Skeletal muscle satellite cell (primary cell): ENCODE measurements at regions not wholly inside any gene's neighbourhood (a gene's known extent, or its start where the extent isn't known, plus 50 kb on each side); places are given as distances from the start of the nearest gene placed in this dataset.

Experiments
- H3K27me3 ChIP-seq: 2 replicates; pipeline ENCODE4 v1.7.0; 2013; ENCODE audit warnings: low read length; ENCODE audit not compliant: control insufficient read depth, insufficient read depth
- H3K36me3 ChIP-seq: 2 replicates; pipeline ENCODE4 v1.7.0; 2013; ENCODE audit warnings: mild to moderate bottlenecking, control low read depth, low read length; ENCODE audit not compliant: insufficient read depth
- H3K4me1 ChIP-seq: 2 replicates; pipeline ENCODE4 v1.7.0; 2013; ENCODE audit warnings: low read length; ENCODE audit not compliant: control insufficient read depth, insufficient read depth
- H3K4me2 ChIP-seq: 2 replicates; pipeline ENCODE4 v1.7.0; 2013; ENCODE audit warnings: mild to moderate bottlenecking, low read length
- H3K4me3 ChIP-seq: 2 replicates; pipeline ENCODE4 v1.7.0; 2013; ENCODE audit warnings: low read length
- H3K9ac ChIP-seq: 2 replicates; pipeline ENCODE4 v1.7.0; 2013; ENCODE audit warnings: mild to moderate bottlenecking, low read depth, low read length, moderate library complexity
- H3K9me3 ChIP-seq: replicated peaks from 2 replicates; pipeline ENCODE4 v1.7.0; 2013; ENCODE audit warnings: mild to moderate bottlenecking, control low read depth, low read length

- H3K27me3 ChIP-seq: no peaks in the 10 kb centered on the region
- no peak overlapping the region for H3K9ac ChIP-seq
- no peaks in the 10 kb centered on the region for H3K36me3 ChIP-seq
- no peaks in the 10 kb centered on the region for H3K4me1 ChIP-seq
- no peak overlapping the region for H3K4me2 ChIP-seq
- H3K9me3 ChIP-seq: no peaks in the 10 kb centered on the region
- H3K4me3 ChIP-seq: no peak overlapping the region
Measured at GRCh38 chr9:118522093-118523028, 818.2 kb downstream of the TLR4 start.

- no peaks in the 10 kb centered on the region for H3K27me3 ChIP-seq
- H3K4me3 ChIP-seq: no peak overlapping the region
- H3K9me3 ChIP-seq: no peaks in the 10 kb centered on the region
- no peak overlapping the region for H3K4me2 ChIP-seq
- no peaks in the 10 kb centered on the region for H3K36me3 ChIP-seq
- H3K4me1 ChIP-seq: peaks cover 9% of the 10 kb centered on the region
- no peak overlapping the region for H3K9ac ChIP-seq
Measured at GRCh38 chr9:118527261-118527660, 823.1 kb downstream of the TLR4 start.

DNA sequence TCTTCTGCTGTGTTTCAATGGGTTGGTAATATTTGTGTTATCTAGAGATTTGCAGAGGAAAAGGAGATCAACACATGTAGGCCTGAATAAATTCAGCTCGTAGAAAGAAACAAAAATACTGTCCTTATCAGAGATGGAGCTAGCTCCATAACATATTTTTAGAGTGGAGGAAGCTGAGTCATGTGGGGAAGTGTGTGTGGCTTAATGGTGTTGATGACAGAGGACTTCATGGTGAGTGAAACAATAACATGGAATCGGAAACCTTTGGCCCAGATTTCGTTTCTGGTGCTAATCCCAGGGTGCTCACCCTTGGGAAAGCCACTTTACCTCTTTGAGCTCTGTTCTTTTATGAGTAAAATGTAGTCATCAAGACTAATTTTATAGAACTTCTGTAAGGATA lies 825.0 kb downstream of the TLR4 start:
- H3K9ac ChIP-seq: no peak overlapping the region
- H3K4me3 ChIP-seq: no peak overlapping the region
- no peak overlapping the region for H3K4me2 ChIP-seq
- peaks cover 13% of the 10 kb centered on the region for H3K4me1 ChIP-seq
- H3K27me3 ChIP-seq: no peaks in the 10 kb centered on the region
- no peaks in the 10 kb centered on the region for H3K9me3 ChIP-seq
- H3K36me3 ChIP-seq: no peaks in the 10 kb centered on the region

DNA sequence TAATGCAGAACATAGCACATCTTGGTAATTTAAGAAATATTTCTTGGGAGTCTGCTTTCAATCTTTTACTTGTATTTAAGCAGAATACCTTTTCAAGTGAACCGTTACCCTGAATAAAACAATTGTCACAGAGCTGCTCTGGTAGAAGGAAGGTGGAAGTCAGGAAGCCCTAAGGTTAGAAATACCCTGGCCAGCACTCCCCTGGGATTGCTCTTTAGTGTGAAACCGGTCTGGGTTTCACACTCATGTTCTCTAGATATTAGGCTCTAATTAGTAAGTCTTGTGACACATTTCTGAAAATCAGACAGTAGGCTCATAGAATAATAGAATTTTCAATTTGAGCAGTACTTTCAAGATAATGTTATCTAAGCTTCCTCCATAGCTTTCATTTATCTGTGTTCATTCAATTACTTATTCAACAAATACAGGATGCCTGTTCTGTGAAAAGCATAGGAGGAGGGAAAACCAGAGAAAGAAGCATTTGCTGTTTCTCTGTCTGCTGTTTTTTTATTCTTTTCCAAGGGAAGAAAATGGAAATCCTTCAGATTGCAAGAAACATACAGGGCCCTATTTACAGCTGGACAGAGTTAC lies 825.5 kb downstream of the TLR4 start:
- Histone ChIP-seq H3K4me1 (peaks cover 13% of the 10 kb centered on the region), H3K27me3 (no peaks in the 10 kb centered on the region), H3K9me3 (no peaks in the 10 kb centered on the region), H3K4me3 (no peak overlapping the region), H3K9ac (no peak overlapping the region), H3K36me3 (no peaks in the 10 kb centered on the region), H3K4me2 (no peak overlapping the region)

DNA sequence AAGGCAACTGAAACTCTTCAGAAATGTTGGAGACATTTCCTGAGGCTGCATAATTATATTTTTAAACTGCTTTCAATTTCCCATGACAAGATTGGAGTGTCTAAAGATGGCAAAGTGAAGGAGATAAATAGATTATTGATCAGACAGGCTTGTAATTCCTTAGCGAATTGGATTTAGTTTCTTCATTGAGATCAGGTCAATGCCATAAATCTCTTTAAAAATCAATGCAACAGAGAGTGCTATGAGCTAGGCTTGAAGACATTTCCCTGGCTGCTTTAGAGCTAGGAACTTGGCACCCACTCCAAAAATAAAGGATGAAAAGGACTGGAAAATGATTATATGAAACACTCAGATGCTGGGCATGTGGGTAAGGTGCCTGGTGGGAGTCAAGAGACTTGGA lies 828.4 kb downstream of the TLR4 start:
- Histone ChIP-seq H3K4me2 (no peak overlapping the region), H3K36me3 (no peaks in the 10 kb centered on the region), H3K9me3 (no peaks in the 10 kb centered on the region), H3K27me3 (no peaks in the 10 kb centered on the region), H3K4me3 (no peak overlapping the region), H3K9ac (no peak overlapping the region), H3K4me1 (peaks cover 13% of the 10 kb centered on the region)

- no peaks in the 10 kb centered on the region for H3K27me3 ChIP-seq
- H3K4me2 ChIP-seq: no peak overlapping the region
- H3K9me3 ChIP-seq: no peaks in the 10 kb centered on the region
- H3K36me3 ChIP-seq: no peaks in the 10 kb centered on the region
- no peak overlapping the region for H3K4me3 ChIP-seq
- no peak overlapping the region for H3K9ac ChIP-seq
- peaks cover 13% of the 10 kb centered on the region for H3K4me1 ChIP-seq
Measured at GRCh38 chr9:118533101-118533500, 828.9 kb downstream of the TLR4 start.

DNA sequence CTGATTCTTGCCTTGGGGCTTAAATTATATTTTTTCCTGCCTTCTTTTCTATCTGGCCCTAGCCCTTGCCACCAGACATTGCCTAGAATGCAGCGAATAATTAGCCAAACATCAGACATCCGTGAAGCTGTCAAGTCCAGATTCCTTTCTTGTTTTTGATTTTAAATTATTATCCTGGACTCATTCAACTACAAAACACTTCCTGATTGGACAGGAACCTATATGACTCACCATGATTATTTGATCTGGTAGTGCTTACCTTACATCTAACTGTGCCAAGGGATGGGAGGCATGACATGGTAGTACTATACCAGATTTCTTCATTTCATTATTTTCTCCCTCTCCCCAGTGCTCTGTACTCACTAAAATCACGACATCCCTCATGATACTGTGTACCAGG lies 829.6 kb downstream of the TLR4 start:
- Histone ChIP-seq H3K9me3 (no peaks in the 10 kb centered on the region), H3K27me3 (no peaks in the 10 kb centered on the region), H3K36me3 (no peaks in the 10 kb centered on the region), H3K4me1 (peaks cover 11% of the 10 kb centered on the region), H3K9ac (no peak overlapping the region), H3K4me3 (no peak overlapping the region), H3K4me2 (no peak overlapping the region)

- Histone ChIP-seq H3K36me3 (no peaks in the 10 kb centered on the region), H3K4me1 (peaks cover 4% of the 10 kb centered on the region), H3K4me3 (no peak overlapping the region), H3K4me2 (no peak overlapping the region), H3K9ac (no peak overlapping the region), H3K27me3 (no peaks in the 10 kb centered on the region), H3K9me3 (no peaks in the 10 kb centered on the region)
Measured at GRCh38 chr9:118536153-118536552, 832.0 kb downstream of the TLR4 start.

DNA sequence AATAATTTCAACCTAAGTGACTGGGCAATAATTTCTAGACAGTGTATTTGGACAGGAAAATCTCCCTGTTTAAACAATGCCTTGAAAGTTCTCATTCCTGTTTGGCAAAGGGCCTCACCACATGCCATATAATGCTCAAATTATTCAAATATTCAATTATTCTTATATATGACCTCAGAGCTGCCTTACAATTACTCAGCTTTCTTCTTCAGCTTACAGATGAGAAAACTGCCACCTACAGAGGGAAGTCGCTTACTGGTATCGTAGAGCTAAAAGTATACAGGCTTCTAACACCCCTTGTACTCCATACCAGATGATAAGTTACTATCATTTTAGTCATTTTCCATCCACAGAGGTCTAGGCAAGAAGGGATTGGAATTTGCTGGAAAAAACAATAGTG lies 830.3 kb downstream of the BRINP1 start:
- Histone ChIP-seq H3K4me1 (no peaks in the 10 kb centered on the region), H3K4me3 (no peak overlapping the region)

DNA sequence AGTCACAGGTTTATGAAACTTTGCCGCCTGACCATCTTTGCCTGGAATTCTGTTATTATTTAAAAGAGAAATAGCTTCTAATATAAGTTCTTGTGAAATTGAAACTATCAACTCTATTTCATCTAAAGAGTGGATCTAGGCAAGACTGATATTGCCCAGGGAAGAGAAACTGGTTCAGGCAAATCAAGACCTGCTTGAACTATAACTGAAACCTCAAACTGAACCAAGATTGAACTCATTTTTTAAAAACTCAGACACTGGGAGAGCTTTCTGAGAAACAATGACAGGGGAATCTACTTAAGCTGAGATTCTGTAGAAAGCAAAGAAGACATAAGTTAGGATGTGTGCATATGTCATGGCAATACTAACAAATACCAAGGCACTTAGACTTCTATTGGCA lies 815.8 kb downstream of the BRINP1 start:
- Histone ChIP-seq H3K27me3 (no peaks in the 10 kb centered on the region), H3K4me1 (no peaks in the 10 kb centered on the region), H3K36me3 (no peaks in the 10 kb centered on the region), H3K9me3 (no peaks in the 10 kb centered on the region), H3K4me2 (no peak overlapping the region), H3K4me3 (no peak overlapping the region), H3K9ac (no peak overlapping the region)

More for the DNA sequence above, 830.3 kb downstream of the BRINP1 start:
- Histone ChIP-seq H3K36me3 (no peaks in the 10 kb centered on the region), H3K9me3 (no peaks in the 10 kb centered on the region), H3K9ac (no peak overlapping the region), H3K4me2 (no peak overlapping the region), H3K27me3 (no peaks in the 10 kb centered on the region)

DNA sequence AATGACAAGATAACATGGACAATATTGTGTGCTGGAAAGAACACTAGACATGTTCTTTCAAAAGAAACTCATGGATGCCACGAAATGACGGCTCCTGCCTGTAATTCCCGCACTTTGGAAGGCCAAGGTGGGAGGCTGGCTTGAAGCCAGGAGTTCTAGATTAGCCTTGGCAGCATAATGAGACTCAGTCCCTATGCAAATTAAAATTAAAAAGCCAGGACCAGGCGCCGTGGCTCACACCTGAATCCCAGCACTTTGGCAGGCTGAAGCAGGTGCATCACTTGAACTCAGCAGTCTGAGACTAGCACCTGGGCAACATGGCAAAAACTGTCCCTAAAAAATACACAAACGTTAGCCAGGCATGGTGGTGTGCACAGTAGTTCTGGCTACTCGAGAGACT lies 814.2 kb downstream of the BRINP1 start:
- H3K9ac ChIP-seq: no peak overlapping the region
- no peak overlapping the region for H3K4me2 ChIP-seq
- H3K4me3 ChIP-seq: no peak overlapping the region
- no peaks in the 10 kb centered on the region for H3K36me3 ChIP-seq
- H3K9me3 ChIP-seq: no peaks in the 10 kb centered on the region
- H3K4me1 ChIP-seq: no peaks in the 10 kb centered on the region
- H3K27me3 ChIP-seq: no peaks in the 10 kb centered on the region

DNA sequence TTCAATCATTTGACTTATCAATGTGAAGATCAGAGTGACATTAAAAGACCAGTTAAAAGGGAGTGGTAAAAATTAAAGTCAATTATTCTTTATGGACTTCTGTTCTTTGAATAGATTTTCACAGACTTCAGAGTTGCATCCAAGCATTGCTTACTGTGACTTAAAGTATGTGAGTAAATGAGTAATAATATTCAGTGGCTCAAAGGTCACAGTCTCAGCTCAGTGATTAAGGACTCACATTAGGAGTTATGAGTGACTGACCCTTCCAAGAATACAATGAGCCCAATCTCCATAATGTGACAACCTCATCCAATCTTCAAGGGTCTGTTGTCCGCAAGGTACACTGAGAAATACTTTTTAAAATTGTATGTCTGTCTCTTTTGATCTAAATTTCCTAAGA lies 811.2 kb downstream of the BRINP1 start:
- H3K4me3 ChIP-seq: no peak overlapping the region
- H3K27me3 ChIP-seq: no peaks in the 10 kb centered on the region
- no peaks in the 10 kb centered on the region for H3K9me3 ChIP-seq
- H3K36me3 ChIP-seq: no peaks in the 10 kb centered on the region
- peaks cover 5% of the 10 kb centered on the region for H3K4me1 ChIP-seq
- H3K4me2 ChIP-seq: no peak overlapping the region
- H3K9ac ChIP-seq: no peak overlapping the region
